IMR-90 (cell line): ENCODE measurements at regions not wholly inside any gene's neighbourhood (a gene's known extent, or its start where the extent isn't known, plus 50 kb on each side); places are given as distances from the start of the nearest gene placed in this dataset.

Experiments used
- ATAC-seq: fragments of 200-7000 bp; cut with Tn5 transposase; 2 replicates; pipeline ENCODE4 v1.9.1; 2020; ENCODE audit warnings: low read depth, mild to moderate bottlenecking, moderate library complexity
- BruUV-seq: library from RNA; stranded (reverse); fragments of 400-500 nt; replicated peaks from 2 replicates; lab custom pipeline; 2021; lab: Mats Ljungman, UMichigan
- CTCF ChIA-PET: fragments of 300-600 bp; formaldehyde crosslinking; extraction: SDS; loops from one replicate; lab custom pipeline; 2021; ENCODE audit warnings: antibody characterized with exemption; lab: Yijun Ruan, JAX
- POLR2A ChIA-PET: fragments of 300-600 bp; sonication (Branson Sonifier 250); formaldehyde crosslinking; loops from one replicate; lab custom pipeline; 2022; ENCODE audit warnings: antibody characterized with exemption; ENCODE audit not compliant: unreplicated experiment; lab: Charles Lee
- DNase-seq: peaks from one replicate; pipeline ENCODE4 v3.0.0; 2013
- H2AFZ ChIP-seq: replicated peaks from 2 replicates; pipeline ENCODE3; 2013; ENCODE audit warnings: low read length, mild to moderate bottlenecking; ENCODE audit not compliant: poor library complexity
- H2AK5ac ChIP-seq: 2 replicates; pipeline ENCODE4 v1.6.1; 2013; ENCODE audit warnings: low read depth, low read length, inconsistent platforms
- H2AK9ac ChIP-seq: replicated peaks from 2 replicates; pipeline ENCODE3; 2013; ENCODE audit warnings: mild to moderate bottlenecking, low read depth, low read length, moderate library complexity; ENCODE audit not compliant: poor library complexity
- H2BK120ac ChIP-seq: 2 replicates; pipeline ENCODE4 v1.6.1; 2013; ENCODE audit warnings: low read depth, low read length, inconsistent platforms
- H2BK15ac ChIP-seq: 3 replicates; pipeline ENCODE4 v1.6.1; 2013; ENCODE audit warnings: low read depth, low read length, inconsistent platforms
- H2BK20ac ChIP-seq: 2 replicates; pipeline ENCODE4 v1.6.1; 2013; ENCODE audit warnings: low read depth, mild to moderate bottlenecking, inconsistent platforms, low read length, moderate library complexity
- H2BK5ac ChIP-seq: 2 replicates; pipeline ENCODE4 v1.6.1; 2013; ENCODE audit warnings: mild to moderate bottlenecking, low read depth, low read length, inconsistent platforms; ENCODE audit not compliant: poor library complexity, severe bottlenecking
- H3K14ac ChIP-seq: replicated peaks from 2 replicates; pipeline ENCODE4 v1.6.1; 2013; ENCODE audit warnings: low read depth, low read length, inconsistent platforms
- H3K18ac ChIP-seq: 2 replicates; pipeline ENCODE4 v1.6.1; 2013; ENCODE audit warnings: low read depth, low read length, control low read depth
- H3K23ac ChIP-seq: 2 replicates; pipeline ENCODE4 v1.6.1; 2013; ENCODE audit warnings: low read depth, low read length, inconsistent platforms
- H3K27ac ChIP-seq: 2 replicates; pipeline ENCODE4 v1.5.1; 2013; ENCODE audit warnings: mild to moderate bottlenecking, control low read depth, low read length; ENCODE audit not compliant: insufficient read depth
- H3K27me3 ChIP-seq: 2 replicates; pipeline ENCODE4 v1.6.1; 2013; ENCODE audit warnings: low read length; ENCODE audit not compliant: control insufficient read depth, insufficient read depth
- H3K36me3 ChIP-seq: 2 replicates; pipeline ENCODE4 v1.6.1; 2013; ENCODE audit warnings: low read length, mixed read lengths; ENCODE audit not compliant: control insufficient read depth, insufficient read depth
- H3K4ac ChIP-seq: 2 replicates; pipeline ENCODE4 v1.6.1; 2013; ENCODE audit warnings: low read depth, low read length, inconsistent platforms
- H3K4me1 ChIP-seq: 2 replicates; pipeline ENCODE4 v1.6.1; 2013; ENCODE audit warnings: low read length, mixed read lengths; ENCODE audit not compliant: control insufficient read depth, insufficient read depth
- H3K4me2 ChIP-seq: 2 replicates; pipeline ENCODE4 v1.6.1; 2013; ENCODE audit warnings: low read depth, mild to moderate bottlenecking, control low read depth, low read length, moderate library complexity
- H3K4me3 ChIP-seq: 2 replicates; pipeline ENCODE4 v1.5.1; 2013; ENCODE audit warnings: low read depth, mild to moderate bottlenecking, control low read depth, low read length, moderate library complexity; ENCODE audit not compliant: insufficient read depth
- H3K56ac ChIP-seq: 2 replicates; pipeline ENCODE4 v1.6.1; 2013; ENCODE audit warnings: low read length, inconsistent platforms; ENCODE audit not compliant: insufficient read depth; ENCODE audit errors: extremely low read depth
- H3K79me1 ChIP-seq, 2 experiments: 2 replicates each; pipeline ENCODE4 v1.6.1; 2013; ENCODE audit warnings: low read length in 2 of 2, inconsistent platforms in 1 of 2, low read depth in 1 of 2
- H3K9ac ChIP-seq: 2 replicates; pipeline ENCODE4 v1.6.1; 2013; ENCODE audit warnings: low read depth, low read length, control low read depth
- H3K9me1 ChIP-seq: 2 replicates; pipeline ENCODE4 v1.6.1; 2013; ENCODE audit warnings: low read length, inconsistent platforms; ENCODE audit not compliant: insufficient read depth
- H3K9me3 ChIP-seq: 2 replicates; pipeline ENCODE4 v1.6.1; 2013; ENCODE audit warnings: low read length; ENCODE audit not compliant: control insufficient read depth, insufficient read depth
- H4K20me1 ChIP-seq: 2 replicates; pipeline ENCODE4 v1.6.1; 2013; ENCODE audit warnings: low read length, inconsistent platforms; ENCODE audit not compliant: insufficient read depth
- H4K5ac ChIP-seq: 2 replicates; pipeline ENCODE4 v1.6.1; 2013; ENCODE audit warnings: mild to moderate bottlenecking, low read depth, low read length, control low read depth
- H4K8ac ChIP-seq, 2 experiments: 2 replicates each; pipeline ENCODE4 v1.6.1; 2013; ENCODE audit warnings: low read depth in 2 of 2, low read length in 2 of 2, control low read depth in 1 of 2, inconsistent platforms in 1 of 2
- H4K91ac ChIP-seq: 2 replicates; pipeline ENCODE4 v1.6.1; 2013; ENCODE audit warnings: low read depth, low read length, inconsistent platforms; ENCODE audit not compliant: insufficient read depth
- BHLHE40 ChIP-seq: fragments of 150-350 bp; IDR thresholded peaks from 2 replicates; pipeline ENCODE4 v1.6.1; 2016; ENCODE audit warnings: mild to moderate bottlenecking, low read depth, low read length
- CEBPB ChIP-seq: IDR thresholded peaks from 2 replicates; pipeline ENCODE4 v1.6.1; 2012; ENCODE audit warnings: low read depth, low read length, improper control_type of control experiment
- CHD1 ChIP-seq: IDR thresholded peaks from 2 replicates; pipeline ENCODE4 v1.6.1; 2012; ENCODE audit warnings: low read depth, low read length, improper control_type of control experiment
- FOS ChIP-seq: fragments of 150-350 bp; IDR thresholded peaks from 2 replicates; pipeline ENCODE4 v1.6.1; 2016; ENCODE audit warnings: low read depth, low read length
- MAFK ChIP-seq: IDR thresholded peaks from 2 replicates; pipeline ENCODE4 v1.6.1; 2012; ENCODE audit warnings: low read depth, low read length, improper control_type of control experiment
- MAZ ChIP-seq: IDR thresholded peaks from 2 replicates; pipeline ENCODE4 v1.6.1; 2012; ENCODE audit warnings: low read depth, mild to moderate bottlenecking, low read length, improper control_type of control experiment, moderate library complexity, borderline replicate concordance
- MXI1 ChIP-seq: IDR thresholded peaks from 2 replicates; pipeline ENCODE4 v1.6.1; 2012; ENCODE audit warnings: low read depth, mild to moderate bottlenecking, low read length, moderate library complexity, borderline replicate concordance
- NFE2L2 ChIP-seq: fragments of 150-350 bp; IDR thresholded peaks from 2 replicates; pipeline ENCODE4 v1.6.1; 2016; ENCODE audit warnings: low read depth, mild to moderate bottlenecking, low read length
- POLR2A ChIP-seq: IDR thresholded peaks from 2 replicates; pipeline ENCODE4 v1.6.1; 2012; ENCODE audit warnings: mild to moderate bottlenecking, low read depth, low read length
- RAD21 ChIP-seq: IDR thresholded peaks from 2 replicates; pipeline ENCODE4 v1.6.1; 2012; ENCODE audit warnings: low read length, improper control_type of control experiment
- RFX5 ChIP-seq: IDR thresholded peaks from 2 replicates; pipeline ENCODE4 v1.8.0; 2012; ENCODE audit warnings: low read depth, mild to moderate bottlenecking, low read length, moderate library complexity
- SMC3 ChIP-seq: fragments of 150-350 bp; IDR thresholded peaks from 2 replicates; pipeline ENCODE4 v1.6.1; 2016; ENCODE audit warnings: low read depth, mild to moderate bottlenecking, antibody characterized with exemption, low read length, moderate library complexity
- WGBS, 2 experiments: methylation state at CpG; one replicate each; pipeline versions ENCODE4 v1.1.5 to v1.1.7; 2013; ENCODE audit warnings: missing lambda C conversion rate in 2 of 2; ENCODE audit not compliant: insufficient read length in 1 of 2; ENCODE audit errors: extremely low coverage in 2 of 2; 5-methylcytosine and 5-hydroxymethylcytosine counted together
- dilution Hi-C: fragments of 300-500 bp; cut with HindIII; formaldehyde crosslinking; loops from one replicate; pipeline ENCODE4 v1.14.3; 2018; ENCODE audit warnings: low sequenced_read_pairs; ENCODE audit not compliant: unreplicated experiment
- in situ Hi-C: fragments of 300-500 bp; cut with MboI; formaldehyde crosslinking; loops from 3 replicates; pipeline ENCODE4 v1.14.3; 2019; ENCODE audit warnings: low sequenced_read_pairs, inconsistent platforms, mixed read lengths
- intact Hi-C: fragments of 100-400 bp; cut with micrococcal nuclease; formaldehyde crosslinking; loops from 2 replicates; pipeline ENCODE4 v1.10.0; 2022
- TF ChIP-seq, protein P1 (sequence below): fragments of 150-350 bp; IDR thresholded peaks from 2 replicates; pipeline ENCODE4 v1.6.1; 2016; ENCODE audit warnings: low read depth, mild to moderate bottlenecking, low read length, moderate library complexity, borderline replicate concordance
- TF ChIP-seq, protein P2 (sequence below): fragments of 150-350 bp; IDR thresholded peaks from 2 replicates; pipeline ENCODE4 v1.6.1; 2017; ENCODE audit warnings: mild to moderate bottlenecking, antibody characterized with exemption, low read length, low read depth
- TF ChIP-seq, protein P3 (sequence below): conservative IDR thresholded peaks from 2 replicates; pipeline ENCODE4 v1.5.1; 2012; ENCODE audit warnings: mild to moderate bottlenecking, low read depth, low read length, improper control_type of control experiment

DNA sequence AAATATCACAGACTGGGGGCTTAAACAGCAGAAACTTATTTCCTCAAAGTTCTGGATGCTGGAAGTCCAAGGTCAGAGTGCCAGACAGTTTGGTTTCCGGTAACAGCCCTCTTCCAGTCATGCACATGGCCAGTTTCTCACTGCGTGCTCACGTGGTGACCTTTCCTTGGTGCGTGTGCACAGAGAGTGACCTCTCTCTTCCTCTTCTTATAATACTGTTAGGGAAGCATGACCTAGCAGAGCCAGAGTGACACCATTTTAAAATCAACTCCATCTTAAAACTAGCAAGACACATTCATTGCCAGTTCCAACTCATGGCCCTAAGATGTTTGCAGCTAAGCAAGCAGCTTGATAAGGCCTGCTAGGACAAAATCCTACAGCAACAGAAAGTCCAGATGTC is 221.5 kb upstream of the DAAM1 start:
- DNase-seq: no peak
- Histone ChIP-seq H2AK5ac (no peak overlapping the region), H4K8ac (no peak overlapping the region), H3K4ac (no peak overlapping the region), H2BK20ac (no peak overlapping the region), H3K4me2 (no peak overlapping the region), H3K56ac (no peak overlapping the region), H4K91ac (no peak overlapping the region), H3K36me3 (no peaks in the 10 kb centered on the region), H3K79me1 (no peaks in the 10 kb centered on the region), H2BK15ac (no peak overlapping the region), H3K14ac (no peak overlapping the region; the same call in 1 of the 2 replicates), H3K27me3 (peaks cover 2% of the 10 kb centered on the region; the same call in 1 of the 2 replicates), H2BK120ac (no peak overlapping the region), H3K27ac (no peak overlapping the region), H2AFZ (no peak overlapping the region), H3K4me1 (no peaks in the 10 kb centered on the region), H3K23ac (no peak overlapping the region), H2BK5ac (no peak overlapping the region), H3K9ac (no peak overlapping the region), H4K5ac (no peak overlapping the region), H3K18ac (no peak overlapping the region), H2AK9ac (no peak overlapping the region), H3K4me3 (no peak overlapping the region), H3K9me3 (no peaks in the 10 kb centered on the region; the same call in 1 of the 2 replicates), H4K20me1 (no peaks in the 10 kb centered on the region), H3K9me1 (no peaks in the 10 kb centered on the region; the same call in 1 of the 2 replicates)
- TF ChIP-seq, protein P1, sequence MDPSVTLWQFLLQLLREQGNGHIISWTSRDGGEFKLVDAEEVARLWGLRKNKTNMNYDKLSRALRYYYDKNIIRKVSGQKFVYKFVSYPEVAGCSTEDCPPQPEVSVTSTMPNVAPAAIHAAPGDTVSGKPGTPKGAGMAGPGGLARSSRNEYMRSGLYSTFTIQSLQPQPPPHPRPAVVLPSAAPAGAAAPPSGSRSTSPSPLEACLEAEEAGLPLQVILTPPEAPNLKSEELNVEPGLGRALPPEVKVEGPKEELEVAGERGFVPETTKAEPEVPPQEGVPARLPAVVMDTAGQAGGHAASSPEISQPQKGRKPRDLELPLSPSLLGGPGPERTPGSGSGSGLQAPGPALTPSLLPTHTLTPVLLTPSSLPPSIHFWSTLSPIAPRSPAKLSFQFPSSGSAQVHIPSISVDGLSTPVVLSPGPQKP: no peak
- TF ChIP-seq BHLHE40 (no peak), POLR2A (no peak), MAZ (no peak), FOS (no peak), RAD21 (no peak), NFE2L2 (no peak), CEBPB (no peak), MXI1 (no peak), RFX5 (no peak), CHD1 (no peak), SMC3 (no peak), MAFK (no peak)
- TF ChIP-seq, protein P2, sequence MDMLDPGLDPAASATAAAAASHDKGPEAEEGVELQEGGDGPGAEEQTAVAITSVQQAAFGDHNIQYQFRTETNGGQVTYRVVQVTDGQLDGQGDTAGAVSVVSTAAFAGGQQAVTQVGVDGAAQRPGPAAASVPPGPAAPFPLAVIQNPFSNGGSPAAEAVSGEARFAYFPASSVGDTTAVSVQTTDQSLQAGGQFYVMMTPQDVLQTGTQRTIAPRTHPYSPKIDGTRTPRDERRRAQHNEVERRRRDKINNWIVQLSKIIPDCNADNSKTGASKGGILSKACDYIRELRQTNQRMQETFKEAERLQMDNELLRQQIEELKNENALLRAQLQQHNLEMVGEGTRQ: no peak
- TF ChIP-seq, protein P3, sequence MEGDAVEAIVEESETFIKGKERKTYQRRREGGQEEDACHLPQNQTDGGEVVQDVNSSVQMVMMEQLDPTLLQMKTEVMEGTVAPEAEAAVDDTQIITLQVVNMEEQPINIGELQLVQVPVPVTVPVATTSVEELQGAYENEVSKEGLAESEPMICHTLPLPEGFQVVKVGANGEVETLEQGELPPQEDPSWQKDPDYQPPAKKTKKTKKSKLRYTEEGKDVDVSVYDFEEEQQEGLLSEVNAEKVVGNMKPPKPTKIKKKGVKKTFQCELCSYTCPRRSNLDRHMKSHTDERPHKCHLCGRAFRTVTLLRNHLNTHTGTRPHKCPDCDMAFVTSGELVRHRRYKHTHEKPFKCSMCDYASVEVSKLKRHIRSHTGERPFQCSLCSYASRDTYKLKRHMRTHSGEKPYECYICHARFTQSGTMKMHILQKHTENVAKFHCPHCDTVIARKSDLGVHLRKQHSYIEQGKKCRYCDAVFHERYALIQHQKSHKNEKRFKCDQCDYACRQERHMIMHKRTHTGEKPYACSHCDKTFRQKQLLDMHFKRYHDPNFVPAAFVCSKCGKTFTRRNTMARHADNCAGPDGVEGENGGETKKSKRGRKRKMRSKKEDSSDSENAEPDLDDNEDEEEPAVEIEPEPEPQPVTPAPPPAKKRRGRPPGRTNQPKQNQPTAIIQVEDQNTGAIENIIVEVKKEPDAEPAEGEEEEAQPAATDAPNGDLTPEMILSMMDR: no peak
- ChIA-PET POLR2A (no interaction called here), CTCF (no interaction called here)
- no TSS peak for BruUV-seq
- ATAC-seq: no peak
- in situ Hi-C loops (no loop called here), dilution Hi-C loops (no loop called here), intact Hi-C loops (no loop called here)
- no CpG with 5 or more reads among the region's 4 CpGs for WGBS, 2 experiments
